GM23338 (cell line): ENCODE measurements at regions not wholly inside any gene's neighbourhood (a gene's known extent, or its start where the extent isn't known, plus 50 kb on each side); places are given as distances from the start of the nearest gene placed in this dataset.

Experiments
- ATAC-seq: fragments of 200-7000 bp; cut with Tn5 transposase; 3 replicates; pipeline ENCODE4 v1.9.1; 2020
- DNase-seq: peaks from one replicate; pipeline ENCODE4 v3.0.0-alpha.2; 2015; ENCODE audit warnings: low spot score
- H2AFZ ChIP-seq: fragments of 200-600 bp; sonication (generic); 2 replicates; pipeline ENCODE4 v1.8.0; 2016; ENCODE audit warnings: antibody characterized with exemption, mild to moderate bottlenecking, moderate library complexity
- H3F3A ChIP-seq: fragments of 200-600 bp; sonication (generic); replicated peaks from 2 replicates; pipeline ENCODE4 v1.8.0; 2017; ENCODE audit warnings: antibody characterized with exemption, mixed run types, low read depth
- H3K27ac ChIP-seq: fragments of 200-600 bp; sonication (generic); 2 replicates; pipeline ENCODE4 v1.6.1; 2016; ENCODE audit warnings: low read depth
- H3K27me3 ChIP-seq: fragments of 200-600 bp; sonication (generic); 2 replicates; pipeline ENCODE4 v1.8.0; 2016; ENCODE audit warnings: mild to moderate bottlenecking, mixed run types, moderate library complexity; ENCODE audit not compliant: insufficient read depth
- H3K36me3 ChIP-seq: fragments of 200-600 bp; sonication (generic); 2 replicates; pipeline ENCODE4 v1.8.0; 2016; ENCODE audit warnings: mild to moderate bottlenecking; ENCODE audit not compliant: insufficient read depth
- H3K4me1 ChIP-seq: fragments of 200-600 bp; sonication (generic); 2 replicates; pipeline ENCODE4 v1.8.0; 2016; ENCODE audit warnings: mild to moderate bottlenecking, moderate library complexity; ENCODE audit not compliant: insufficient read depth
- H3K4me2 ChIP-seq: fragments of 200-600 bp; sonication (generic); 2 replicates; pipeline ENCODE4 v1.7.1; 2017; ENCODE audit warnings: mixed run types
- H3K4me3 ChIP-seq: fragments of 200-600 bp; sonication (generic); 2 replicates; pipeline ENCODE4 v1.6.1; 2016; ENCODE audit warnings: mixed run types
- H3K79me2 ChIP-seq: fragments of 200-600 bp; sonication (generic); replicated peaks from 2 replicates; pipeline ENCODE4 v1.8.0; 2017; ENCODE audit warnings: mild to moderate bottlenecking; ENCODE audit not compliant: insufficient read depth
- H3K9me2 ChIP-seq: fragments of 200-600 bp; sonication (generic); 2 replicates; pipeline ENCODE4 v1.8.0; 2017; ENCODE audit not compliant: insufficient read depth
- H4K20me1 ChIP-seq: fragments of 200-600 bp; sonication (generic); replicated peaks from 2 replicates; pipeline ENCODE4 v1.8.0; 2017; ENCODE audit warnings: mild to moderate bottlenecking; ENCODE audit not compliant: insufficient read depth
- H3K27ac Mint-ChIP-seq: 2 replicates; pipeline ENCODE4 v1.8.0; 2020; ENCODE audit warnings: inconsistent platforms, mild to moderate bottlenecking, moderate library complexity, mixed read lengths
- H3K27me3 Mint-ChIP-seq: 3 replicates; pipeline ENCODE4 v1.8.0; 2022; ENCODE audit warnings: low read depth, mild to moderate bottlenecking, moderate library complexity, mixed read lengths, inconsistent platforms; ENCODE audit not compliant: insufficient read depth, poor library complexity
- H3K36me3 Mint-ChIP-seq: 3 replicates; pipeline ENCODE4 v1.8.0; 2021; ENCODE audit warnings: low read depth, mild to moderate bottlenecking, inconsistent platforms, moderate library complexity, mixed read lengths
- H3K4me1 Mint-ChIP-seq: 3 replicates; pipeline ENCODE4 v1.8.0; 2020; ENCODE audit warnings: mild to moderate bottlenecking, inconsistent platforms, mixed read lengths
- H3K4me3 Mint-ChIP-seq: 3 replicates; pipeline ENCODE4 v1.8.0; 2021; ENCODE audit warnings: moderate library complexity, mild to moderate bottlenecking, inconsistent platforms, mixed read lengths
- H3K9me3 Mint-ChIP-seq: 3 replicates; pipeline ENCODE4 v1.8.0; 2020; ENCODE audit warnings: moderate library complexity, mild to moderate bottlenecking, inconsistent platforms, mixed read lengths
- CREB1 ChIP-seq: fragments of 250-450 bp; sonication (Bioruptor Pico); IDR thresholded peaks from 2 replicates; pipeline ENCODE4 v1.5.0; 2020; ENCODE audit warnings: low read depth, mild to moderate bottlenecking, moderate library complexity
- CTCF ChIP-seq, 2 experiments: fragments of 200-600 bp in 1 of 2; sonication (generic) in 1 of 2; conservative IDR thresholded peaks; 2 replicates each; pipeline versions ENCODE4 v1.5.1 to v1.6.1; 2016 to 2017; ENCODE audit warnings: antibody characterized with exemption in 2 of 2, low read depth in 2 of 2, mild to moderate bottlenecking in 2 of 2, moderate library complexity in 1 of 2
- ETS1 ChIP-seq: IDR thresholded peaks from 2 replicates; pipeline ENCODE4 v1.6.1; 2016; ENCODE audit warnings: antibody characterized with exemption
- EZH2phosphoT487 ChIP-seq: fragments of 200-600 bp; sonication (generic); IDR thresholded peaks from one replicate; pipeline ENCODE4 v1.8.1; 2018; ENCODE audit warnings: antibody characterized with exemption; ENCODE audit not compliant: unreplicated experiment
- NANOG ChIP-seq: IDR thresholded peaks from 2 replicates; pipeline ENCODE4 v1.6.1; 2016; ENCODE audit warnings: antibody characterized with exemption, borderline replicate concordance
- POLR2AphosphoS5 ChIP-seq: IDR thresholded peaks from 2 replicates; pipeline ENCODE4 v1.6.1; 2016; ENCODE audit warnings: antibody characterized with exemption, low read depth
- REST ChIP-seq: IDR thresholded peaks from one replicate; pipeline ENCODE4 v1.6.1; 2018; ENCODE audit warnings: antibody characterized with exemption; ENCODE audit not compliant: unreplicated experiment
- STAT1 ChIP-seq: IDR thresholded peaks from one replicate; pipeline ENCODE4 v1.6.1; 2016; ENCODE audit warnings: antibody characterized with exemption; ENCODE audit not compliant: unreplicated experiment
- ZNF114 ChIP-seq: fragments of 250-450 bp; sonication (Bioruptor Pico); IDR thresholded peaks from 2 replicates; pipeline ENCODE4 v1.5.0; 2020; ENCODE audit warnings: mild to moderate bottlenecking, moderate library complexity
- ZNF331 ChIP-seq: fragments of 250-450 bp; sonication (Bioruptor Pico); IDR thresholded peaks from 2 replicates; pipeline ENCODE4 v1.5.0; 2020; ENCODE audit warnings: low read depth, mild to moderate bottlenecking, moderate library complexity
- ZNF462 ChIP-seq: fragments of 250-450 bp; sonication (Bioruptor Pico); IDR thresholded peaks from 2 replicates; pipeline ENCODE4 v1.5.0; 2020; ENCODE audit warnings: mild to moderate bottlenecking, moderate library complexity

GRCh38 chr5:155480731-155481131 lies 467.2 kb downstream of the KIF4B start:
- no peak overlapping the region for H3K4me3 Mint-ChIP-seq
- H3K9me3 Mint-ChIP-seq = no peaks in the 10 kb centered on the region
- peaks cover 3% of the 10 kb centered on the region; the same call in 2 of the 3 replicates for H3K4me1 Mint-ChIP-seq
- no peak overlapping the region for H3K4me3 ChIP-seq
- no peak overlapping the region for H3K27ac ChIP-seq
- no peak for ATAC-seq
- no peaks in the 10 kb centered on the region for H3K27me3 Mint-ChIP-seq
- no peaks in the 10 kb centered on the region for H3F3A ChIP-seq
- no peaks in the 10 kb centered on the region for H4K20me1 ChIP-seq
- no peaks in the 10 kb centered on the region for H3K36me3 ChIP-seq
- H2AFZ ChIP-seq = no peak overlapping the region
- DNase-seq = no peak
- TF ChIP-seq CTCF (conservative IDR thresholded peaks at IDR 0.05; ENCODE audit: low read depth in 2 of 2) = no peak
- TF ChIP-seq NANOG = no peak
- TF ChIP-seq REST = no peak
- TF ChIP-seq ZNF462 = no peak
- no peak for TF ChIP-seq STAT1
- TF ChIP-seq POLR2AphosphoS5 = no peak
- no peak for TF ChIP-seq ZNF114
- TF ChIP-seq EZH2phosphoT487 = no peak
- TF ChIP-seq ETS1 = no peak
- no peak for TF ChIP-seq CREB1 (CRISPR knock-in tag)
- TF ChIP-seq ZNF331 = no peak
- no peaks in the 10 kb centered on the region for H3K27me3 ChIP-seq
- no peaks in the 10 kb centered on the region for H3K36me3 Mint-ChIP-seq
- H3K79me2 ChIP-seq = no peaks in the 10 kb centered on the region
- no peak overlapping the region for H3K27ac Mint-ChIP-seq
- H3K9me2 ChIP-seq = no peaks in the 10 kb centered on the region
- no peaks in the 10 kb centered on the region for H3K4me1 ChIP-seq
- no peak overlapping the region for H3K4me2 ChIP-seq
